Bone marrow (tissue), 2 donors: ENCODE measurements at regions not wholly inside any gene's neighbourhood (a gene's known extent, or its start where the extent isn't known, plus 50 kb on each side); places are given as distances from the start of the nearest gene placed in this dataset.
A peak's percentile ranks its signal among the peaks of the same experiment; 100 is the strongest.

Source experiments
- DNase-seq, 2 donors: peaks; one replicate each; lab custom pipeline; 2025; lab: John Stamatoyannopoulos, UW

- no peak for DNase-seq
These were observed 178.7 kb downstream of the CEMIP2 start for GRCh38 chr9:71589612-71590011.

GRCh38 chr9:71587576-71588362, 180.5 kb downstream of the CEMIP2 start:
- DNase-seq, result no peak

GRCh38 chr9:71583792-71584191, 184.5 kb downstream of the CEMIP2 start:
- no peak for DNase-seq

- DNase-seq, result no peak
These were observed 186.0 kb downstream of the CEMIP2 start for GRCh38 chr9:71582347-71582746.

GRCh38 chr9:71581101-71581500, 187.2 kb downstream of the CEMIP2 start:
- no peak for DNase-seq

GRCh38 chr9:71571186-71571585, 197.1 kb downstream of the CEMIP2 start:
- DNase-seq, result no peak

GRCh38 chr9:71567890-71568289, 200.4 kb downstream of the CEMIP2 start:
- no peak for DNase-seq

- no peak for DNase-seq
These were observed 206.2 kb downstream of the CEMIP2 start for GRCh38 chr9:71562140-71562539.

- no peak for DNase-seq
These were observed 211.0 kb downstream of the CEMIP2 start for GRCh38 chr9:71557310-71557709.

GRCh38 chr9:71552480-71552879, 215.8 kb downstream of the CEMIP2 start:
- DNase-seq, result no peak

- no peak for DNase-seq
These were observed 219.3 kb downstream of the CEMIP2 start for GRCh38 chr9:71549023-71549422.

GRCh38 chr9:71544464-71544863, 223.8 kb downstream of the CEMIP2 start:
- no peak for DNase-seq

GRCh38 chr9:71541436-71541835, 226.9 kb downstream of the CEMIP2 start:
- DNase-seq, result no peak

GRCh38 chr9:71524996-71525580, 243.2 kb downstream of the CEMIP2 start:
- no peak for DNase-seq

GRCh38 chr9:71524516-71524915, 243.8 kb downstream of the CEMIP2 start:
- no peak for DNase-seq

- no peak for DNase-seq
These were observed 247.2 kb downstream of the CEMIP2 start for GRCh38 chr9:71521132-71521531.

GRCh38 chr9:71519098-71519696, 249.1 kb downstream of the CEMIP2 start:
- no peak for DNase-seq

GRCh38 chr9:71518045-71518827, 250.1 kb downstream of the CEMIP2 start:
- DNase-seq, result no peak

GRCh38 chr9:71515626-71516025, 252.7 kb downstream of the CEMIP2 start:
- DNase-seq, result no peak

GRCh38 chr9:71515107-71515506, 253.2 kb downstream of the CEMIP2 start:
- DNase-seq, result no peak

GRCh38 chr9:71514344-71514975, 253.9 kb downstream of the CEMIP2 start:
- DNase-seq, result no peak

- DNase-seq, result peak in 1 of 2 donors; percentile 1
These were observed 259.3 kb downstream of the CEMIP2 start for GRCh38 chr9:71509054-71509453.
